GM04503 (cell line): ENCODE measurements at regions not wholly inside any gene's neighbourhood (a gene's known extent, or its start where the extent isn't known, plus 50 kb on each side); places are given as distances from the start of the nearest gene placed in this dataset.
"Not testable (repeated sequence)": the region's sequence is repeated elsewhere in the genome, so short reads cannot be mapped to it uniquely, and the experiment has no call there.

Experiments
- DNase-seq: peaks from one replicate; pipeline ENCODE4 v3.0.0-alpha.2; 2012; ENCODE audit warnings: low read depth

- DNase-seq, result no peak
These were observed 393.2 kb upstream of the ZNF804A start for GRCh38 chr2:184205048-184205596.

- no peak for DNase-seq
These were observed 392.3 kb upstream of the ZNF804A start for GRCh38 chr2:184206045-184206444.

GRCh38 chr2:184210329-184210728 is 388.0 kb upstream of the ZNF804A start:
- no peak for DNase-seq

GRCh38 chr2:184215745-184216144 is 382.6 kb upstream of the ZNF804A start:
- no peak for DNase-seq

- DNase-seq, result no peak
These were observed 341.7 kb upstream of the ZNF804A start for GRCh38 chr2:184256611-184257010.

- DNase-seq, result no peak
These were observed 337.0 kb upstream of the ZNF804A start for GRCh38 chr2:184261331-184261730.

GRCh38 chr2:184261818-184262217 is 336.5 kb upstream of the ZNF804A start:
- no peak for DNase-seq

- DNase-seq, result no peak
These were observed 329.3 kb upstream of the ZNF804A start for GRCh38 chr2:184268900-184269477.

GRCh38 chr2:184270660-184271059 is 327.7 kb upstream of the ZNF804A start:
- no peak for DNase-seq

- no peak for DNase-seq
These were observed 326.3 kb upstream of the ZNF804A start for GRCh38 chr2:184272056-184272455.

- no peak for DNase-seq
These were observed 303.5 kb upstream of the ZNF804A start for GRCh38 chr2:184294831-184295230.

- DNase-seq, result no peak
These were observed 301.2 kb upstream of the ZNF804A start for GRCh38 chr2:184297085-184297484.

GRCh38 chr2:184302506-184302905 is 295.8 kb upstream of the ZNF804A start:
- no peak for DNase-seq

- no peak for DNase-seq
These were observed 294.3 kb upstream of the ZNF804A start for GRCh38 chr2:184304006-184304405.

- DNase-seq, result no peak
These were observed 293.2 kb upstream of the ZNF804A start for GRCh38 chr2:184305105-184305504.

GRCh38 chr2:184308706-184309105 is 289.6 kb upstream of the ZNF804A start:
- DNase-seq, result no peak

GRCh38 chr2:184312970-184313369 is 285.4 kb upstream of the ZNF804A start:
- DNase-seq, result no peak

- no peak for DNase-seq
These were observed 283.5 kb upstream of the ZNF804A start for GRCh38 chr2:184314829-184315228.

GRCh38 chr2:184316921-184317320 is 281.4 kb upstream of the ZNF804A start:
- no peak for DNase-seq

- DNase-seq, result no peak
These were observed 275.7 kb upstream of the ZNF804A start for GRCh38 chr2:184322615-184323014.

GRCh38 chr2:184326066-184326465 is 272.3 kb upstream of the ZNF804A start:
- DNase-seq, result no peak

- DNase-seq, result not testable (repeated sequence)
These were observed 270.5 kb upstream of the ZNF804A start for GRCh38 chr2:184327805-184328204.

GRCh38 chr2:184330561-184330960 is 267.8 kb upstream of the ZNF804A start:
- not testable (repeated sequence) for DNase-seq

- no peak for DNase-seq
These were observed 261.6 kb upstream of the ZNF804A start for GRCh38 chr2:184336688-184337087.
